K562 (cell line): ENCODE measurements at regions not wholly inside any gene's neighbourhood (a gene's known extent, or its start where the extent isn't known, plus 50 kb on each side); places are given as distances from the start of the nearest gene placed in this dataset.

Experiments
- ATF1 ChIP-seq, 2 experiments: fragments of 450-650 bp in 1 of 2; IDR thresholded peaks; 2 replicates each; pipeline ENCODE4 v1.6.1; 2016; ENCODE audit warnings: missing compliant biosample characterization in 1 of 2, missing genetic modification characterization in 1 of 2
- BHLHE40 ChIP-seq: IDR thresholded peaks from 2 replicates; pipeline ENCODE4 v1.6.1; 2011; ENCODE audit warnings: low read length, improper control_type of control experiment
- CHD2 ChIP-seq: IDR thresholded peaks from 2 replicates; pipeline ENCODE4 v1.6.1; 2011; ENCODE audit warnings: low read depth, low read length
- CTCF ChIP-seq, 3 experiments: IDR thresholded peaks in 2 of 3; conservative IDR thresholded peaks in 1 of 3; 2 replicates each; pipeline ENCODE4 v1.5.1; 2011 to 2012; ENCODE audit warnings: low read length in 3 of 3, mild to moderate bottlenecking in 3 of 3, control low read depth in 2 of 3, improper control_type of control experiment in 1 of 3, inconsistent platforms in 1 of 3, low read depth in 1 of 3, mixed read lengths in 1 of 3, moderate library complexity in 1 of 3; ENCODE audit not compliant: insufficient read depth in 2 of 3
- E2F4 ChIP-seq: sonication (generic); formaldehyde crosslinking; IDR thresholded peaks from 2 replicates; pipeline ENCODE4 v1.8.0; 2022; ENCODE audit warnings: mild to moderate bottlenecking, low read depth, missing genetic modification reagents
- EGR1 ChIP-seq: fragments of 450-650 bp; conservative IDR thresholded peaks from 2 replicates; pipeline ENCODE4 v1.6.1; 2017; ENCODE audit warnings: mild to moderate bottlenecking
- GTF2E2 ChIP-seq: fragments of 200-800 bp; sonication (Bioruptor generic); IDR thresholded peaks from 2 replicates; pipeline ENCODE4 v1.6.1; 2016; ENCODE audit warnings: missing genetic modification characterization, missing compliant biosample characterization
- KAT7 ChIP-seq: sonication (generic); formaldehyde crosslinking; IDR thresholded peaks from 2 replicates; pipeline ENCODE4 v1.8.0; 2022; ENCODE audit warnings: missing genetic modification reagents, mild to moderate bottlenecking, borderline replicate concordance
- SIN3A ChIP-seq, 2 experiments: fragments of 150-350 bp in 1 of 2; IDR thresholded peaks; 2 replicates each; pipeline ENCODE4 v1.6.1; 2011 to 2016; ENCODE audit warnings: borderline replicate concordance in 2 of 2, low read depth in 2 of 2, low read length in 2 of 2, mild to moderate bottlenecking in 2 of 2, moderate library complexity in 2 of 2; ENCODE audit not compliant: control insufficient read depth in 1 of 2
- SIX5 ChIP-seq, 2 experiments: IDR thresholded peaks; 2 replicates each; pipeline ENCODE4 v1.6.1; 2011; ENCODE audit warnings: low read length in 2 of 2, borderline replicate concordance in 1 of 2, low read depth in 1 of 2, mild to moderate bottlenecking in 1 of 2, moderate library complexity in 1 of 2; ENCODE audit not compliant: insufficient read depth in 1 of 2
- THAP7 ChIP-seq: fragments of 250-450 bp; sonication (Bioruptor Pico); IDR thresholded peaks from 2 replicates; pipeline ENCODE4 v1.5.0; 2021
- TOE1 ChIP-seq, 2 experiments: fragments of 450-650 bp in 1 of 2; sonication (generic) in 1 of 2; formaldehyde crosslinking in 1 of 2; IDR thresholded peaks; 2 replicates each; pipeline versions ENCODE4 v1.7.1 to v1.8.0; 2016 to 2022; ENCODE audit warnings: borderline replicate concordance in 2 of 2, mild to moderate bottlenecking in 2 of 2, antibody characterized with exemption in 1 of 2, inconsistent platforms in 1 of 2, low read depth in 1 of 2, missing genetic modification reagents in 1 of 2, moderate library complexity in 1 of 2
- ZNF561 ChIP-seq: fragments of 450-650 bp; formaldehyde crosslinking; conservative IDR thresholded peaks from 2 replicates; pipeline ENCODE4 v1.4.0; 2020; ENCODE audit warnings: mild to moderate bottlenecking, moderate library complexity

- no peak for TF ChIP-seq TOE1 (IDR thresholded peaks at IDR 0.05; ENCODE audit: borderline replicate concordance)
- TF ChIP-seq TOE1 (CRISPR knock-in tag; IDR thresholded peaks at IDR 0.05; ENCODE audit: borderline replicate concordance, low read depth) = no peak
- no peak for TF ChIP-seq E2F4 (CRISPR knock-in tag)
- TF ChIP-seq CHD2 = no peak
- no peak for TF ChIP-seq ZNF561 (CRISPR knock-in tag)
- no peak for TF ChIP-seq KAT7 (CRISPR knock-in tag)
- TF ChIP-seq GTF2E2 = no peak
- no peak for TF ChIP-seq THAP7 (CRISPR knock-in tag)
- no peak for TF ChIP-seq ATF1 (CRISPR knock-in tag; IDR thresholded peaks at IDR 0.05)
- TF ChIP-seq ATF1 (tag; IDR thresholded peaks at IDR 0.05) = no peak
- no peak for TF ChIP-seq EGR1
- no peak for TF ChIP-seq SIX5 (IDR thresholded peaks at IDR 0.05; ENCODE audit: borderline replicate concordance in 1 of 2, insufficient read depth in 1 of 2, low read depth in 1 of 2, low read length in 2 of 2)
- TF ChIP-seq SIN3A (IDR thresholded peaks at IDR 0.05; ENCODE audit: borderline replicate concordance in 2 of 2, control insufficient read depth in 1 of 2, low read depth in 2 of 2, low read length in 2 of 2) = no peak
- no peak for TF ChIP-seq CTCF (IDR thresholded peaks at IDR 0.05 in 2 of 3, conservative IDR thresholded peaks at IDR 0.05 in 1 of 3; ENCODE audit: insufficient read depth in 2 of 3, low read depth in 1 of 3, low read length in 3 of 3)
- TF ChIP-seq BHLHE40 = no peak
Observed at GRCh38 chr6:22764496-22764895, 195.1 kb downstream of the HDGFL1 start.
